ENCODE measurements at regions not wholly inside any gene's neighbourhood (a gene's known extent, or its start where the extent isn't known, plus 50 kb on each side); places are given as distances from the start of the nearest gene placed in this dataset.

DNA sequence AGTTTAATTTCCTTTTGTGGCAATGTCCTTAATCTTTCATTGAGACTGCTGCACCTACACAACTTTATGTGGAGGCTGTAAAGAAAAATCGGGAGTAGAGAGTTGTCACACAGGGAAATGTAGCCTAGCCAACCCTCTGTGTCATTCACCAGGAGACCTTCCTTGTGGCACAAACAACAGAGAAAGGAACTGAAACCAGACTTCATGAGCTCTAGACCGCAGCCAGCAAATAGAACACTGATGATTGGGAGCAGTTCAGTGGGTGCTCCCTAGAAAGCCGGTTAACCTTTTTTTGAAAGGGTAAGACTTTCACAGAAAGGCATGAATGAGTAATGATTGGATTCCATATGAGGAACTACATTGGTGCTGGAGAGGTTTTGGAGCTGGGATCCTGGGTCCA is 1752.4 kb upstream of the CELF4 start:
- no peak for TF ChIP-seq EZH2phosphoT487 (IDR thresholded peaks at IDR 0.05; ENCODE audit: borderline replicate concordance, low read length)
- TF ChIP-seq, protein P1, sequence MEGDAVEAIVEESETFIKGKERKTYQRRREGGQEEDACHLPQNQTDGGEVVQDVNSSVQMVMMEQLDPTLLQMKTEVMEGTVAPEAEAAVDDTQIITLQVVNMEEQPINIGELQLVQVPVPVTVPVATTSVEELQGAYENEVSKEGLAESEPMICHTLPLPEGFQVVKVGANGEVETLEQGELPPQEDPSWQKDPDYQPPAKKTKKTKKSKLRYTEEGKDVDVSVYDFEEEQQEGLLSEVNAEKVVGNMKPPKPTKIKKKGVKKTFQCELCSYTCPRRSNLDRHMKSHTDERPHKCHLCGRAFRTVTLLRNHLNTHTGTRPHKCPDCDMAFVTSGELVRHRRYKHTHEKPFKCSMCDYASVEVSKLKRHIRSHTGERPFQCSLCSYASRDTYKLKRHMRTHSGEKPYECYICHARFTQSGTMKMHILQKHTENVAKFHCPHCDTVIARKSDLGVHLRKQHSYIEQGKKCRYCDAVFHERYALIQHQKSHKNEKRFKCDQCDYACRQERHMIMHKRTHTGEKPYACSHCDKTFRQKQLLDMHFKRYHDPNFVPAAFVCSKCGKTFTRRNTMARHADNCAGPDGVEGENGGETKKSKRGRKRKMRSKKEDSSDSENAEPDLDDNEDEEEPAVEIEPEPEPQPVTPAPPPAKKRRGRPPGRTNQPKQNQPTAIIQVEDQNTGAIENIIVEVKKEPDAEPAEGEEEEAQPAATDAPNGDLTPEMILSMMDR (IDR thresholded peaks at IDR 0.05; ENCODE audit: low read depth, low read length, poor library complexity, severe bottlenecking), result no peak

Data from DOHH2 (cell line).